ENCODE measurements at regions not wholly inside any gene's neighbourhood (a gene's known extent, or its start where the extent isn't known, plus 50 kb on each side); places are given as distances from the start of the nearest gene placed in this dataset.

- Histone ChIP-seq H3K36me3 (ENCODE audit: insufficient read depth, low read length) (no peaks in the 10 kb centered on the region), H3K9ac (ENCODE audit: low read depth, low read length) (no peak overlapping the region), H3K9me3 (ENCODE audit: insufficient read depth, low read length, severe bottlenecking) (no peaks in the 10 kb centered on the region), H3K4me2 (ENCODE audit: insufficient read depth, low read length) (no peak overlapping the region), H3K4me1 (ENCODE audit: insufficient read depth, low read length) (no peaks in the 10 kb centered on the region), H3K79me2 (ENCODE audit: insufficient read depth, low read length) (no peaks in the 10 kb centered on the region), H3K27ac (ENCODE audit: low read length) (no peak overlapping the region), H4K20me1 (ENCODE audit: insufficient read depth, low read length) (no peaks in the 10 kb centered on the region), H2AFZ (ENCODE audit: low read depth, low read length) (no peak overlapping the region), H3K4me3 (ENCODE audit: low read depth in 1 of 2, low read length in 2 of 2) (no peak overlapping the region), H3K27me3 (ENCODE audit: insufficient read depth, low read length, poor library complexity) (no peaks in the 10 kb centered on the region)
- ATAC-seq (ENCODE audit: insufficient read depth, low read depth): no peak
- no peak for DNase-seq
- TF ChIP-seq CTCF (IDR thresholded peaks at IDR 0.05; ENCODE audit: borderline replicate concordance, extremely low read depth, low read length, poor library complexity, severe bottlenecking) (no peak), EZH2 (IDR thresholded peaks at IDR 0.05; ENCODE audit: borderline replicate concordance, low read depth, low read length, severe bottlenecking) (no peak)
Observed at GRCh38 chr16:79309606-79310005, 290.9 kb downstream of the MAF start.

DNA sequence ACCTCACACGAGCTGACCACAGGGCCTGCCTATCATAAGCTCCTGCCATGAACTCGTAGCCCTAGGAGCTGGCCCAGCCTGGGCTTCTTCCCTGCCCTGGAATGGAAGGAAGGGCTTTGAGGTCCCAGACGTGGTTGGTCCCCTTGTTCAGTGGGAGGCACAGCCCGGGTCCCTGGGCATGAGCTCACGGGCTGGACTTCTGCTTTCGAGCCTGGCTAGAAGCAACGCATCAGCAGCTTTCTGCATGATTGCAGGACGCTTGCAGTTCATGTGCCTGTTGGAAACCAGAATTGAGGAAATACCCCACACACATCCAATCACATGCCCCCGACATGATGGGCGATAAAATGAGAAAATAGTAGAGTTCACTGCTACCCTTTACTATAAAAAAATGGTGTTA, 293.3 kb downstream of the MAF start:
- H3K27ac ChIP-seq (ENCODE audit: low read length): no peak overlapping the region
- no peaks in the 10 kb centered on the region for H4K20me1 ChIP-seq (ENCODE audit: insufficient read depth, low read length)
- no peaks in the 10 kb centered on the region for H3K27me3 ChIP-seq (ENCODE audit: insufficient read depth, low read length, poor library complexity)
- no peak overlapping the region for H3K4me2 ChIP-seq (ENCODE audit: insufficient read depth, low read length)
- ATAC-seq (ENCODE audit: insufficient read depth, low read depth) (no peak), DNase-seq (no peak)
- H3K4me1 ChIP-seq (ENCODE audit: insufficient read depth, low read length): no peaks in the 10 kb centered on the region
- no peak overlapping the region for H3K4me3 ChIP-seq (ENCODE audit: low read depth in 1 of 2, low read length in 2 of 2)
- no peak overlapping the region for H2AFZ ChIP-seq (ENCODE audit: low read depth, low read length)
- TF ChIP-seq CTCF (IDR thresholded peaks at IDR 0.05; ENCODE audit: borderline replicate concordance, extremely low read depth, low read length, poor library complexity, severe bottlenecking) (no peak), EZH2 (IDR thresholded peaks at IDR 0.05; ENCODE audit: borderline replicate concordance, low read depth, low read length, severe bottlenecking) (no peak)
- H3K36me3 ChIP-seq (ENCODE audit: insufficient read depth, low read length): no peaks in the 10 kb centered on the region
- H3K79me2 ChIP-seq (ENCODE audit: insufficient read depth, low read length): no peaks in the 10 kb centered on the region
- H3K9me3 ChIP-seq (ENCODE audit: insufficient read depth, low read length, severe bottlenecking): no peaks in the 10 kb centered on the region
- H3K9ac ChIP-seq (ENCODE audit: low read depth, low read length): no peak overlapping the region

DNA sequence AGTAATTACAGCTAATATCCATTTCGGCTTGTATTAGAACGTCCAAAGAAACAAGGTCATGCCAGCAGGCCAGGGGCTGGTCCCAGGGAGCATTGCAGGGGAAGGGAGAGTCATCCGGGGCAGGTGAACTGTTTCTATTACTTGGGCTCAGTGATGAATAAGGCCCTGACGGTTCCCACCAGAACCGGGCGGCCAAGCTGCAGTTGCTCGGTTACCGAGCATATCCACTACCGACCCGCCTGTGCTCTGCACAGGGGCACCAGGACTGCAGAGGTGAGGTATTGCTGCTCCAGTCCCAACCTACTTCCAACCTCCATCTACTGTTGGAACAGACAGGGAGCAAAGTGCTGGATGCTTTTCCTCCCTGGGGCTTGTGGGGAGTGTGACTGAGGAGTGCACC, 295.5 kb downstream of the MAF start:
- TF ChIP-seq EZH2 (IDR thresholded peaks at IDR 0.05; ENCODE audit: borderline replicate concordance, low read depth, low read length, severe bottlenecking) (no peak), CTCF (IDR thresholded peaks at IDR 0.05; ENCODE audit: borderline replicate concordance, extremely low read depth, low read length, poor library complexity, severe bottlenecking) (no peak)
- Histone ChIP-seq H3K36me3 (ENCODE audit: insufficient read depth, low read length) (no peaks in the 10 kb centered on the region), H3K27me3 (ENCODE audit: insufficient read depth, low read length, poor library complexity) (no peaks in the 10 kb centered on the region), H3K4me2 (ENCODE audit: insufficient read depth, low read length) (no peak overlapping the region), H4K20me1 (ENCODE audit: insufficient read depth, low read length) (no peaks in the 10 kb centered on the region), H3K9ac (ENCODE audit: low read depth, low read length) (no peak overlapping the region), H3K9me3 (ENCODE audit: insufficient read depth, low read length, severe bottlenecking) (no peaks in the 10 kb centered on the region), H3K27ac (ENCODE audit: low read length) (no peak overlapping the region), H2AFZ (ENCODE audit: low read depth, low read length) (no peak overlapping the region), H3K79me2 (ENCODE audit: insufficient read depth, low read length) (no peaks in the 10 kb centered on the region), H3K4me3 (ENCODE audit: low read depth in 1 of 2, low read length in 2 of 2) (no peak overlapping the region), H3K4me1 (ENCODE audit: insufficient read depth, low read length) (no peaks in the 10 kb centered on the region)
- DNase-seq (no peak), ATAC-seq (ENCODE audit: insufficient read depth, low read depth) (no peak)

DNA sequence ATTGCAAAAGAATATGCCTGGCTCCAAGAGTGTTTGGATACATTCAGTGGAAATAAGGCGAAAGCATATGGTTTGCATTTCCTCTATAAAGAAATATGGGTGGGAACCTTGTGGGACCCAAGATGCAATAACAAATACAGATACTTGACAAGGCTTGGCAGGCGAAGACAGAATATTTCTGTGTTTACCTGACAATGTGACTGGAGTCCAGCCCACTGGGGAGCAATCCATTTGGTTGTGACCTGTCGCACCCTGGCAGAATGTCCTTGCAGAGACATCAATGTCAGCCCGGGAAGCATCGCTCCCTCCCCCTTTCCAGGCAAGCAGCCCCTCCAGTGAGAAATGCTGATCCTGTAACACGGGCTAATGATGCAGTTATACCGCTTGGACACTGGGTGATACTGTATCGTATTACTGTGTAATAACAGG, 296.6 kb downstream of the MAF start:
- no peak overlapping the region for H2AFZ ChIP-seq (ENCODE audit: low read depth, low read length)
- TF ChIP-seq CTCF (IDR thresholded peaks at IDR 0.05; ENCODE audit: borderline replicate concordance, extremely low read depth, low read length, poor library complexity, severe bottlenecking) (no peak), EZH2 (IDR thresholded peaks at IDR 0.05; ENCODE audit: borderline replicate concordance, low read depth, low read length, severe bottlenecking) (no peak)
- no peaks in the 10 kb centered on the region for H3K27me3 ChIP-seq (ENCODE audit: insufficient read depth, low read length, poor library complexity)
- H3K79me2 ChIP-seq (ENCODE audit: insufficient read depth, low read length): no peaks in the 10 kb centered on the region
- H3K27ac ChIP-seq (ENCODE audit: low read length): no peak overlapping the region
- H3K36me3 ChIP-seq (ENCODE audit: insufficient read depth, low read length): no peaks in the 10 kb centered on the region
- no peak overlapping the region for H3K9ac ChIP-seq (ENCODE audit: low read depth, low read length)
- no peak overlapping the region for H3K4me2 ChIP-seq (ENCODE audit: insufficient read depth, low read length)
- H3K9me3 ChIP-seq (ENCODE audit: insufficient read depth, low read length, severe bottlenecking): no peaks in the 10 kb centered on the region
- ATAC-seq (ENCODE audit: insufficient read depth, low read depth) (no peak), DNase-seq (no peak)
- no peaks in the 10 kb centered on the region for H4K20me1 ChIP-seq (ENCODE audit: insufficient read depth, low read length)
- no peaks in the 10 kb centered on the region for H3K4me1 ChIP-seq (ENCODE audit: insufficient read depth, low read length)
- no peak overlapping the region for H3K4me3 ChIP-seq (ENCODE audit: low read depth in 1 of 2, low read length in 2 of 2)

Measured in DND-41 (cell line).